ENCODE measurements at regions not wholly inside any gene's neighbourhood (a gene's known extent, or its start where the extent isn't known, plus 50 kb on each side); places are given as distances from the start of the nearest gene placed in this dataset.

- no peak for DNase-seq
Measured at GRCh38 chr5:74953937-74954720, 87.9 kb upstream of the FAM169A start.

- DNase-seq, result no peak
Measured at GRCh38 chr5:74953554-74953936, 87.4 kb upstream of the FAM169A start.

GRCh38 chr5:74952406-74952805 is 86.2 kb upstream of the FAM169A start:
- DNase-seq, result no peak

- DNase-seq, result no peak
Measured at GRCh38 chr5:74951865-74952264, 85.7 kb upstream of the FAM169A start.

GRCh38 chr5:74950836-74951515 is 84.8 kb upstream of the FAM169A start:
- no peak for DNase-seq

GRCh38 chr5:74949976-74950375 is 83.8 kb upstream of the FAM169A start:
- no peak for DNase-seq

- DNase-seq, result no peak
Measured at GRCh38 chr5:74948031-74948546, 81.9 kb upstream of the FAM169A start.

GRCh38 chr5:74946471-74946870 is 80.3 kb upstream of the FAM169A start:
- no peak for DNase-seq

GRCh38 chr5:74945561-74946165 is 79.5 kb upstream of the FAM169A start:
- peak; percentile 79 for DNase-seq

- DNase-seq, result no peak
Measured at GRCh38 chr5:74943905-74944304, 77.7 kb upstream of the FAM169A start.

- DNase-seq, result no peak
Measured at GRCh38 chr5:74942622-74943286, 76.6 kb upstream of the FAM169A start.

GRCh38 chr5:74940782-74941353 is 74.7 kb upstream of the FAM169A start:
- no peak for DNase-seq

GRCh38 chr5:74938250-74938933 is 72.2 kb upstream of the FAM169A start:
- DNase-seq, result peak; percentile 18

- DNase-seq, result no peak
Measured at GRCh38 chr5:74935752-74936091, 69.5 kb upstream of the FAM169A start.

GRCh38 chr5:74934949-74935751 is 69.0 kb upstream of the FAM169A start:
- peak; percentile 77 for DNase-seq

GRCh38 chr5:74927336-74927735 is 61.1 kb upstream of the FAM169A start:
- DNase-seq, result no peak

- peak; percentile 34 for DNase-seq
Measured at GRCh38 chr5:74919487-74919886, 53.3 kb upstream of the FAM169A start.

- DNase-seq, result no peak
Measured at GRCh38 chr5:74919041-74919440, 52.9 kb upstream of the FAM169A start.

- DNase-seq, result no peak
Measured at GRCh38 chr5:74918232-74918669, 52.1 kb upstream of the FAM169A start.

- DNase-seq, result peak; percentile 19
Measured at GRCh38 chr5:74916831-74917710, 50.9 kb upstream of the FAM169A start.
